WERI-Rb-1 (cell line): ENCODE measurements at regions not wholly inside any gene's neighbourhood (a gene's known extent, or its start where the extent isn't known, plus 50 kb on each side); places are given as distances from the start of the nearest gene placed in this dataset.

Experiments
- DNase-seq: peaks from one replicate; pipeline ENCODE4 v3.0.0-alpha.2; 2020
- H3K27ac ChIP-seq: fragments of 250-450 bp; sonication (Bioruptor Pico); 2 replicates; pipeline ENCODE4 v1.5.1; 2020; ENCODE audit warnings: mild to moderate bottlenecking, moderate library complexity
- H3K27me3 ChIP-seq: fragments of 250-450 bp; sonication (Bioruptor Pico); 2 replicates; pipeline ENCODE4 v1.5.1; 2021; ENCODE audit warnings: mild to moderate bottlenecking, low read depth, moderate library complexity; ENCODE audit not compliant: insufficient read depth, severe bottlenecking
- H3K36me3 ChIP-seq: fragments of 250-450 bp; sonication (Bioruptor Pico); 2 replicates; pipeline ENCODE4 v1.5.1; 2020; ENCODE audit warnings: mild to moderate bottlenecking, moderate library complexity
- H3K4me3 ChIP-seq: 2 replicates; pipeline ENCODE4 v1.5.1; 2011; ENCODE audit warnings: low read depth, mild to moderate bottlenecking, control low read depth, low read length
- H3K9me3 ChIP-seq: fragments of 250-450 bp; sonication (Bioruptor Pico); 2 replicates; pipeline ENCODE4 v1.5.1; 2021; ENCODE audit warnings: mild to moderate bottlenecking, moderate library complexity; ENCODE audit not compliant: severe bottlenecking
- CTCF ChIP-seq: IDR thresholded peaks from 2 replicates; pipeline ENCODE4 v1.5.1; 2011; ENCODE audit warnings: low read depth, mild to moderate bottlenecking, control low read depth, inconsistent platforms, low read length

GRCh38 chrX:96379951-96380350 lies 304.7 kb upstream of the DIAPH2 start:
- Histone ChIP-seq H3K9me3 (no peaks in the 10 kb centered on the region), H3K27ac (no peak overlapping the region)

GRCh38 chrX:96382018-96382417 lies 302.6 kb upstream of the DIAPH2 start:
- DNase-seq = no peak
- Histone ChIP-seq H3K9me3 (no peaks in the 10 kb centered on the region), H3K36me3 (no peaks in the 10 kb centered on the region), H3K27me3 (peaks cover 34% of the 10 kb centered on the region), H3K27ac (no peak overlapping the region), H3K4me3 (no peak overlapping the region)
- TF ChIP-seq CTCF = no peak

More at GRCh38 chrX:96379951-96380350, 304.7 kb upstream of the DIAPH2 start:
- Histone ChIP-seq H3K27me3 (peaks cover 47% of the 10 kb centered on the region), H3K36me3 (no peaks in the 10 kb centered on the region), H3K4me3 (no peak overlapping the region)
- no peak for TF ChIP-seq CTCF
- DNase-seq = no peak

GRCh38 chrX:96383428-96383827 lies 301.2 kb upstream of the DIAPH2 start:
- TF ChIP-seq CTCF = no peak
- Histone ChIP-seq H3K27ac (no peak overlapping the region), H3K9me3 (no peaks in the 10 kb centered on the region), H3K27me3 (peaks cover 34% of the 10 kb centered on the region), H3K4me3 (no peak overlapping the region), H3K36me3 (no peaks in the 10 kb centered on the region)
- DNase-seq = no peak

GRCh38 chrX:96386325-96386724 lies 298.3 kb upstream of the DIAPH2 start:
- no peak for DNase-seq
- TF ChIP-seq CTCF = no peak
- Histone ChIP-seq H3K27ac (no peak overlapping the region), H3K36me3 (no peaks in the 10 kb centered on the region), H3K4me3 (no peak overlapping the region), H3K9me3 (no peaks in the 10 kb centered on the region), H3K27me3 (peaks cover 29% of the 10 kb centered on the region)

- H3K27me3 ChIP-seq = peaks cover 26% of the 10 kb centered on the region
- no peaks in the 10 kb centered on the region for H3K36me3 ChIP-seq
- no peaks in the 10 kb centered on the region for H3K9me3 ChIP-seq
- H3K4me3 ChIP-seq = no peak overlapping the region
- TF ChIP-seq CTCF = no peak
- DNase-seq = no peak
- no peak overlapping the region for H3K27ac ChIP-seq
Measured at GRCh38 chrX:96386981-96387380, 297.7 kb upstream of the DIAPH2 start.

- no peak for TF ChIP-seq CTCF
- no peaks in the 10 kb centered on the region for H3K36me3 ChIP-seq
- no peak overlapping the region for H3K27ac ChIP-seq
- no peak overlapping the region for H3K4me3 ChIP-seq
- peaks cover 27% of the 10 kb centered on the region for H3K27me3 ChIP-seq
- H3K9me3 ChIP-seq = no peaks in the 10 kb centered on the region
- no peak for DNase-seq
Measured at GRCh38 chrX:96387801-96388200, 296.8 kb upstream of the DIAPH2 start.
